GM18868 (cell line): ENCODE measurements at regions not wholly inside any gene's neighbourhood (a gene's known extent, or its start where the extent isn't known, plus 50 kb on each side); places are given as distances from the start of the nearest gene placed in this dataset.
"Not testable (repeated sequence)": the region's sequence is repeated elsewhere in the genome, so short reads cannot be mapped to it uniquely, and the experiment has no call there.

ENCODE experiments used
- ATAC-seq: cut with Tn5 transposase; IDR thresholded peaks from one replicate; pipeline ENCODE4 v1.9.1; 2021; ENCODE audit warnings: mild to moderate bottlenecking, moderate library complexity; ENCODE audit not compliant: unreplicated experiment

- no peak for ATAC-seq
These were observed 364.0 kb upstream of the KCND2 start for GRCh38 chr7:119908948-119909347.

- ATAC-seq: not testable (repeated sequence)
These were observed 358.9 kb upstream of the KCND2 start for GRCh38 chr7:119914119-119914518.

GRCh38 chr7:119916501-119916900 is 356.5 kb upstream of the KCND2 start:
- no peak for ATAC-seq

- ATAC-seq: no peak
These were observed 354.8 kb upstream of the KCND2 start for GRCh38 chr7:119918185-119918584.

GRCh38 chr7:119919986-119920385 is 353.0 kb upstream of the KCND2 start:
- ATAC-seq: no peak

GRCh38 chr7:119925581-119926289 is 347.2 kb upstream of the KCND2 start:
- no peak for ATAC-seq

- no peak for ATAC-seq
These were observed 343.1 kb upstream of the KCND2 start for GRCh38 chr7:119929891-119930290.

- ATAC-seq: no peak
These were observed 341.6 kb upstream of the KCND2 start for GRCh38 chr7:119931230-119931824.

GRCh38 chr7:119935418-119936025 is 337.5 kb upstream of the KCND2 start:
- ATAC-seq: peak; percentile 87

- ATAC-seq: no peak
These were observed 336.1 kb upstream of the KCND2 start for GRCh38 chr7:119936836-119937235.

- no peak for ATAC-seq
These were observed 335.2 kb upstream of the KCND2 start for GRCh38 chr7:119937745-119938144.

GRCh38 chr7:119943942-119944600 is 328.9 kb upstream of the KCND2 start:
- ATAC-seq: no peak

- no peak for ATAC-seq
These were observed 328.4 kb upstream of the KCND2 start for GRCh38 chr7:119944601-119944972.

- ATAC-seq: no peak
These were observed 327.2 kb upstream of the KCND2 start for GRCh38 chr7:119945822-119946221.

GRCh38 chr7:119949053-119949452 is 323.9 kb upstream of the KCND2 start:
- ATAC-seq: no peak

GRCh38 chr7:119950390-119951041 is 322.5 kb upstream of the KCND2 start:
- not testable (repeated sequence) for ATAC-seq

GRCh38 chr7:119951614-119952013 is 321.4 kb upstream of the KCND2 start:
- not testable (repeated sequence) for ATAC-seq

- no peak for ATAC-seq
These were observed 315.6 kb upstream of the KCND2 start for GRCh38 chr7:119957335-119957734.

GRCh38 chr7:119959811-119960210 is 313.2 kb upstream of the KCND2 start:
- no peak for ATAC-seq

- ATAC-seq: no peak
These were observed 309.3 kb upstream of the KCND2 start for GRCh38 chr7:119963654-119964053.

GRCh38 chr7:119964065-119964464 is 308.9 kb upstream of the KCND2 start:
- no peak for ATAC-seq
